ENCODE measurements at regions not wholly inside any gene's neighbourhood (a gene's known extent, or its start where the extent isn't known, plus 50 kb on each side); places are given as distances from the start of the nearest gene placed in this dataset.
A peak's percentile ranks its signal among the peaks of the same experiment; 100 is the strongest.

DNA sequence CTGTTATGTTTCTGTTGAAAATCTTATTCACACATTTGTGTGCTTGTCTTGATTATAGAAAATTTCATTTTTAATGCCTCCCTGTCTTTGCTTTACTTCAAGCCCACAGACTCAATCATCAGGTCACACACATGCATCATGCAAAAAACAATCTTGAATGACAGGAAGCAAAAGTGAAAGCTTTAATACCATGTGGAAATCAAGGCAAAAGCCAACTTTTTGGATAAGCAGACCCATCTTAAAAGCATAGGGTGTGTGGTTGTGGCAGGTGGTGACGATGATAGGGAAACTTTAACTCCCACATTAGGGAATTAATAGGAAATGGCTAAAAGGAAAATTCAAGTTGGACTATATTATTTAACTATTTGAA lies 155.9 kb upstream of the EOMES start:
- intact Hi-C loops (cut with DNase I): no loop called here
- H3K27ac ChIP-seq: no peak overlapping the region
- ATAC-seq (no peak), DNase-seq (no peak)
- no peaks in the 10 kb centered on the region for H3K36me3 ChIP-seq
- H3K4me3 ChIP-seq: no peak overlapping the region
- TF ChIP-seq POLR2A (IDR thresholded peaks at IDR 0.05): no peak
- no peak for TF ChIP-seq CTCF (IDR thresholded peaks at IDR 0.05)
- H3K27me3 ChIP-seq: no peaks in the 10 kb centered on the region
- WGBS, 4 donors: 48 to 65% (median 55%) methylated on average over 1 of the region's 1 CpG
- peaks cover 0 to 16% (median 0%) of the 10 kb centered on the region in 12 donors for H3K4me1 ChIP-seq
- no peaks in the 10 kb centered on the region for H3K9me3 ChIP-seq

- WGBS, 4 donors: 41 to 49% (median 43%) methylated on average over 7 of the region's 7 CpGs
- no peaks in the 10 kb centered on the region for H3K9me3 ChIP-seq
- H3K4me3 ChIP-seq: peak overlapping the region in 1 of 12 donors; percentile 21
- H3K36me3 ChIP-seq: no peaks in the 10 kb centered on the region
- peak overlapping the region in 1 of 12 donors; percentile 56 for H3K27ac ChIP-seq
- no peak for TF ChIP-seq POLR2A (IDR thresholded peaks at IDR 0.05)
- TF ChIP-seq CTCF (IDR thresholded peaks at IDR 0.05): no peak
- ATAC-seq (no peak), DNase-seq (no peak)
- no peaks in the 10 kb centered on the region for H3K27me3 ChIP-seq
- peaks cover 0 to 16% (median 0%) of the 10 kb centered on the region in 12 donors for H3K4me1 ChIP-seq
- intact Hi-C loops (cut with DNase I): no loop called here
These were observed 159.1 kb upstream of the EOMES start for GRCh38 chr3:27880969-27881892.

DNA sequence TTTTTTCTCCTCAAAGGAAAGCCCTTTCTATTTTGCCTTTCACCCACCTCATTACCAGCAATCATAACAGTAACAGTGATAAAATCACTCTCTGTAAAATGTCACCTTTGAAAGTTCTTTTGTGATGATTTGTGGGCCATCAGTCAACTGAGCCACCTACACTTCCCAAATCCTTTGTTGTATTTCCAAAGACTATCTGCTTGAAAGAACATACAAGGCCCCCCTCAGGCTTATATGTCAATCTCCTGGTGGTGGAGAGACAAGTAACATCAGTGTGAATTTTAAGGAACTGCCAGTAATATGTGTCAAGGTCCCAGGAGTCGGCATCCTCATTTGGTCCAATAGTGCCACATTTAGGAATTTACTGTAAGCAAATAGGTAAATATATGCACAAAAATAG lies 161.1 kb upstream of the EOMES start:
- H3K27ac ChIP-seq: no peak overlapping the region
- ATAC-seq (no peak), DNase-seq (no peak)
- H3K4me3 ChIP-seq: no peak overlapping the region
- no peaks in the 10 kb centered on the region for H3K9me3 ChIP-seq
- peaks cover 0 to 12% (median 0%) of the 10 kb centered on the region in 9 donors for H3K27me3 ChIP-seq
- intact Hi-C loops (cut with DNase I): no loop called here
- no peaks in the 10 kb centered on the region for H3K36me3 ChIP-seq
- H3K4me1 ChIP-seq: peaks cover 0 to 16% (median 0%) of the 10 kb centered on the region in 12 donors
- TF ChIP-seq POLR2A (IDR thresholded peaks at IDR 0.05) (no peak), CTCF (IDR thresholded peaks at IDR 0.05) (no peak)
- WGBS, 4 donors: 35 to 46% (median 41%) methylated on average over 1 of the region's 1 CpG

DNA sequence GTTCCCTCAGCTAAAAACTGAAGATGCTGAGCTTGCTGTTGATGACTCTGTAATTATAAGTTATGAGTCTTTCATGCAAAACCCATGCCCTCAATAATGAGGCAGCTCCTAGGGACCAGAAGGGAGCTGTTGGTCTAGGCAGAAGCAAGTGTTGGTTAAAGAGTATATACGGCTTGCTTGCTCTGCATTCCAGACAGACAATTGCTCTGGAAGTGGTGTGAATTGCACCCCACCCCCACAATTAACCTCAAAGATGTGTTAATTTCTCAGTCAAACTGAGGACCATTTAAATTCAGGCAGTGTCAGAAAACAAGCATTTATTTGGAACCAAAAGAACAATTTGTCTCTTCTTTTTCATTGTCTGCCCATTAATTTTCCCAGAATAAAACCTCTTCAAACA lies 163.5 kb upstream of the EOMES start:
- WGBS, 4 donors: 13 to 21% (median 20%) methylated on average over 1 of the region's 1 CpG
- Histone ChIP-seq H3K27me3 (peaks cover 0 to 21% (median 0%) of the 10 kb centered on the region in 9 donors), H3K4me1 (peaks cover 0 to 16% (median 0%) of the 10 kb centered on the region in 12 donors), H3K9me3 (no peaks in the 10 kb centered on the region), H3K4me3 (no peak overlapping the region), H3K36me3 (no peaks in the 10 kb centered on the region), H3K27ac (no peak overlapping the region)
- no peak for ATAC-seq
- TF ChIP-seq CTCF (IDR thresholded peaks at IDR 0.05) (no peak), POLR2A (IDR thresholded peaks at IDR 0.05) (no peak)
- no peak for DNase-seq
- intact Hi-C loops (cut with DNase I): no loop called here

Data from heart left ventricle (tissue), 16 donors.